Glutamatergic neuron (in vitro differentiated cells): ENCODE measurements at regions not wholly inside any gene's neighbourhood (a gene's known extent, or its start where the extent isn't known, plus 50 kb on each side); places are given as distances from the start of the nearest gene placed in this dataset.
"Not testable (repeated sequence)": the region's sequence is repeated elsewhere in the genome, so short reads cannot be mapped to it uniquely, and the experiment has no call there.

ENCODE experiments used
- DNase-seq: peaks from one replicate; pipeline ENCODE4 v3.0.0; 2022
- H3K27ac Mint-ChIP-seq: one replicate; pipeline ENCODE4 v1.8.0; 2020; ENCODE audit warnings: mild to moderate bottlenecking, mixed read lengths, inconsistent platforms; ENCODE audit not compliant: unreplicated experiment
- H3K27me3 Mint-ChIP-seq: one replicate; pipeline ENCODE4 v1.8.0; 2020; ENCODE audit warnings: mild to moderate bottlenecking, moderate library complexity, mixed read lengths, inconsistent platforms; ENCODE audit not compliant: unreplicated experiment
- H3K36me3 Mint-ChIP-seq: one replicate; pipeline ENCODE4 v1.8.0; 2020; ENCODE audit warnings: mild to moderate bottlenecking, mixed read lengths, inconsistent platforms; ENCODE audit not compliant: unreplicated experiment
- H3K4me1 Mint-ChIP-seq: one replicate; pipeline ENCODE4 v1.8.0; 2020; ENCODE audit warnings: mild to moderate bottlenecking, low read depth, mixed read lengths, inconsistent platforms; ENCODE audit not compliant: unreplicated experiment
- H3K4me3 Mint-ChIP-seq: one replicate; pipeline ENCODE4 v1.8.0; 2020; ENCODE audit warnings: mild to moderate bottlenecking, mixed read lengths, inconsistent platforms; ENCODE audit not compliant: unreplicated experiment
- H3K9me3 Mint-ChIP-seq: one replicate; pipeline ENCODE4 v1.8.0; 2020; ENCODE audit warnings: mild to moderate bottlenecking, moderate library complexity, mixed read lengths, inconsistent platforms; ENCODE audit not compliant: unreplicated experiment
- TF ChIP-seq, protein P1 (sequence below): fragments of 200-600 bp; sonication (generic); IDR thresholded peaks from one replicate; pipeline ENCODE4 v1.5.0; 2021; ENCODE audit not compliant: partially characterized antibody, unreplicated experiment

DNA sequence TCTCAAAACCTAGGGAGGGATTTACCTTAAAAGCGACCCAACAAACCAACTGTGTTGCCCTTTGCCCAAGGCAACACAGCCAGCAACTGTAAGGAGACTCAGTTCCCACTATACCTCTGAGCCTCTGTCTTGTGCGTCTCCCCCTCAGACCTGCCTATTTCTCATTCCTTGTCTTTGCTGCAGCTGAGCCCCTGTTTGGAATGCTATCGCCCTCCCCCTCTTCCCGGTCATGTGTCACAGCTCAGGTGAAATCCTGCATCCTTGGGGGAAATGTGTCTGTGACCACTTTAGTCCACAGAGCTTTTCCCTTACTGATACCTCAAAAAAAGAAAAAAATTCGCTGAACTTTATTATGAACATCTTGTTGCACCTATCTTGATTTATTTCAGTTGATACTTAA, 52.0 kb upstream of the LRIG1 start:
- no peaks in the 10 kb centered on the region for H3K36me3 Mint-ChIP-seq
- H3K27me3 Mint-ChIP-seq: peaks cover 4% of the 10 kb centered on the region
- H3K9me3 Mint-ChIP-seq: no peaks in the 10 kb centered on the region
- TF ChIP-seq, protein P1, sequence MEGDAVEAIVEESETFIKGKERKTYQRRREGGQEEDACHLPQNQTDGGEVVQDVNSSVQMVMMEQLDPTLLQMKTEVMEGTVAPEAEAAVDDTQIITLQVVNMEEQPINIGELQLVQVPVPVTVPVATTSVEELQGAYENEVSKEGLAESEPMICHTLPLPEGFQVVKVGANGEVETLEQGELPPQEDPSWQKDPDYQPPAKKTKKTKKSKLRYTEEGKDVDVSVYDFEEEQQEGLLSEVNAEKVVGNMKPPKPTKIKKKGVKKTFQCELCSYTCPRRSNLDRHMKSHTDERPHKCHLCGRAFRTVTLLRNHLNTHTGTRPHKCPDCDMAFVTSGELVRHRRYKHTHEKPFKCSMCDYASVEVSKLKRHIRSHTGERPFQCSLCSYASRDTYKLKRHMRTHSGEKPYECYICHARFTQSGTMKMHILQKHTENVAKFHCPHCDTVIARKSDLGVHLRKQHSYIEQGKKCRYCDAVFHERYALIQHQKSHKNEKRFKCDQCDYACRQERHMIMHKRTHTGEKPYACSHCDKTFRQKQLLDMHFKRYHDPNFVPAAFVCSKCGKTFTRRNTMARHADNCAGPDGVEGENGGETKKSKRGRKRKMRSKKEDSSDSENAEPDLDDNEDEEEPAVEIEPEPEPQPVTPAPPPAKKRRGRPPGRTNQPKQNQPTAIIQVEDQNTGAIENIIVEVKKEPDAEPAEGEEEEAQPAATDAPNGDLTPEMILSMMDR: no peak
- no peak for DNase-seq
- no peak overlapping the region for H3K27ac Mint-ChIP-seq
- no peak overlapping the region for H3K4me3 Mint-ChIP-seq
- peaks cover 14% of the 10 kb centered on the region for H3K4me1 Mint-ChIP-seq

DNA sequence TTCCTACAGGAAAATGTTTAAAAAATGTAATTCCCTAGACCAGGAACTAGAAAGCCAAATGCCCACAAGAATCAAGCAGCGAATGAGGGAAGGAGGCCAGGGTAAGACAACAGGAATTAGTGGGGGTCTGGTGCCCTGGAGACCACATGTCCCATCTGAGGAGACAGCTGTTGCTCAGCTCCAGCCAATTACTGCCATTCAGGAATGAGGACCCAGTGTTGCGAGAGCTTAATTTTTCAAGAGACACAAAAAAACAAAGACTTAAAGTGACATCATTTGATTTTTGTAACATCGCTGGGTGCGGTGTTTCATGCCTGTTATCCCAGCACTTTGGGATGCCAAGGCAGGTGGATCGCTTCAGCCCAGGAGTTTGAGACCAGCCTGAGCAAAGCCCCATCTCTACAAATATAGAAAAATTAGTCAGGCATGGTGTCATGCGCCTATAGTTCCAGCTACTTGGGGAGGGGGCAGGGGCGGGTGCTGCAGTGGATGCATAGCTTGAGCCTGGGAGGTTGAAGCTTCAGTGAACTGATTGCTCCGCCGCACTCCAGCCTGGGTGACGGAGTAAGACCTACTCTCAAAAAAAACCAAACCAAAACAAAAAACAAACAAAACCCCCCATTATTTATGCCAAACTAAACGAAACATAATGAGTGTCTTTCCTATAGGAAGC, 52.8 kb upstream of the LRIG1 start:
- H3K27me3 Mint-ChIP-seq: peaks cover 4% of the 10 kb centered on the region
- H3K36me3 Mint-ChIP-seq: peaks cover under 1% of the 10 kb centered on the region
- no peak overlapping the region for H3K4me3 Mint-ChIP-seq
- TF ChIP-seq, protein P1: no peak
- peak overlapping the region; percentile 53 for H3K27ac Mint-ChIP-seq
- peaks cover 14% of the 10 kb centered on the region for H3K4me1 Mint-ChIP-seq
- no peaks in the 10 kb centered on the region for H3K9me3 Mint-ChIP-seq
- DNase-seq: no peak

DNA sequence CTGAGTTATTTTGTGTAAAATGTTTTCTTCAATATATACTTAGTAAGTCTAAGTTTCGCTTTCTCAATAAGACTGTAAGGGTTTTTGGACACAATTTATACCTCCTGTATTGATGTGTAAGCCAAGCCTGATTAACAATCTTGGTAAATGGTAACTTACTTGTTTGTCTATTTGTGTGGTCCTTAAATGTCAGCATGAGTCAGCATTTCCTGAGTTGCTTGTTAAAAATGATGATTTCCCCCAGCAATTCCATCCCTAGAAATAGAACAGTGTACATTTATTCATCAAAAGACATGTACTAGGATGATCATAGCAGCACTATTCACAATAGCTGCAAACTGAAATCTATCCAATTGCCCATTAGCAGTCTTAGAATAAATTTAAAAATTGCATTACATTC, 53.4 kb upstream of the LRIG1 start:
- H3K27ac Mint-ChIP-seq: no peak overlapping the region
- H3K36me3 Mint-ChIP-seq: peaks cover 4% of the 10 kb centered on the region
- H3K27me3 Mint-ChIP-seq: peaks cover 4% of the 10 kb centered on the region
- H3K4me1 Mint-ChIP-seq: peaks cover 14% of the 10 kb centered on the region
- no peaks in the 10 kb centered on the region for H3K9me3 Mint-ChIP-seq
- no peak overlapping the region for H3K4me3 Mint-ChIP-seq
- DNase-seq: no peak
- TF ChIP-seq, protein P1: no peak

DNA sequence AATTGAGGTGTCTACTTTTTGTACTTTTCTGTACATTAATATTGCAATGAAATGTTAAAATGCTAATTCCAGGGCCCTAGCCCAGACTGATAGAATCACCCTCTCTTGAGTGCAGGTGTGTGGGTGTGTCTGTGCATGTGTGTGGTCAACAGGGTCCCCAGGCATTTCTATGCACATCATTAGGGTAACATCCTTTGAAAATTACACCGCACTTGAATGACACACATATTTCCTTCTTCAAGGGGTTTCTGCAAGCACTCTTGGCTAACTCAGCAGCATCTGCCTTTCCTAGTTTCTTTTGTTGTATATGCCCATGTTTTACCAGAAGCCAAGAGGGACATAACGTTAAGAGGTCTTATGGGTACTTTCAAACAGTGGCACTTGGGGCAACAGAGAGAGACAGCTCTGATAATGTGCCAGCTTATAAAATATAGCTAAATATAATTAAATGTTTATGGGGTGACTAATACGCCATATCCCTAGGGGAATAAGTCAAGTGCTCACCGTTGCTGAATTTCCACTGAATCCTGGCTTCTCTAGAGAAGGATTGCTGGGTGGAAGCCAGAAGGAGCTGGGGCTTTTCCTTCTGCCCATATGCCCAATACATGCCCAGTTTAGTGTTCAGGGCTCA, 54.5 kb upstream of the LRIG1 start:
- TF ChIP-seq, protein P1: no peak
- Mint-ChIP-seq H3K4me3 (no peak overlapping the region), H3K27ac (no peak overlapping the region), H3K27me3 (peaks cover 4% of the 10 kb centered on the region), H3K4me1 (peaks cover 14% of the 10 kb centered on the region), H3K36me3 (peaks cover 6% of the 10 kb centered on the region), H3K9me3 (no peaks in the 10 kb centered on the region)
- no peak for DNase-seq

DNA sequence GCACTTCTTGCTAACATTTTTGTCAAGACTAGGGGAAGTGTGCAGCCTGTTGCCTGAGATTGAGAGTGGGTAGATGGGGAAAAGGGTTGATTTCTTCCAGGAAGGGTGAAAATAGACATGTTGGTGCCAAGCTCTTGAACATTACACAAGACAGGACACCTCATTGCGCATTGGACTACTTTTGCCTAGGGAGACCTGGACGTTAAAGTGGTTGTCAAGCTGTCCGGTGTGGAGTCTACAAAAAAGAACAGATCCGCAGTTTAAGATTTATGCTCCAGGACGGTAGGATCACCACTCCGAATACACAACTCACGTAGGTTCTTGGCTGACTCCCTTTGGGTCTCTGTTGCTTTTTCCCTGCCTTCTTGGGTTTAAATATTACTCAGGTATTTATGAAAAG, 56.3 kb upstream of the LRIG1 start:
- Mint-ChIP-seq H3K27me3 (peaks cover 4% of the 10 kb centered on the region), H3K4me1 (peaks cover 10% of the 10 kb centered on the region), H3K27ac (no peak overlapping the region), H3K9me3 (no peaks in the 10 kb centered on the region), H3K36me3 (peaks cover 11% of the 10 kb centered on the region), H3K4me3 (no peak overlapping the region)
- TF ChIP-seq, protein P1: no peak
- DNase-seq: no peak

DNA sequence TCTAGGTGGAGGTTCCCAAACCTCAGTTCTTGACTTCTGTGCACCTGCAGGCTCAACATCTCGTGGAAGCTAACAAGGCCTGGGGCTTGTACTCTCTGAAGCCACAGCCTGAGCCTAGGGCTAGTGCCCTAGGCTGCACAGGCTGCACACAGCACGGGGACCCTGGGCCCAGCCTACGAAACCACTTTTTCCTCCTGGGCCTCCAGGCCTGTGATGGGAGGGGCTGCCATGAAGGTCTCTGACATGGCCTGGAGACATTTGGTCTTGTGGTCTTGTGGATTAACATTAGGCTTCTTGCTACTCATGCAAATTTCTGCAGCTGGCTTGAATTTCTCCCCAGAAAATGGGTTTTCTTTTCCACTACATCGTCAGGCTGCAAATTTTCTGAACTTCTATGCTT, 59.1 kb upstream of the LRIG1 start:
- H3K27ac Mint-ChIP-seq, DNase-seq, H3K9me3 Mint-ChIP-seq, H3K27me3 Mint-ChIP-seq, H3K4me3 Mint-ChIP-seq, H3K4me1 Mint-ChIP-seq: not testable (repeated sequence)
- H3K36me3 Mint-ChIP-seq: peaks cover 11% of the 10 kb centered on the region
